Small intestine (tissue), 7 donors: ENCODE measurements at regions not wholly inside any gene's neighbourhood (a gene's known extent, or its start where the extent isn't known, plus 50 kb on each side); places are given as distances from the start of the nearest gene placed in this dataset.

ENCODE experiments used
- DNase-seq, 2 donors: peaks; one replicate each; pipeline versions ENCODE4 v3.0.0 to v3.0.0-alpha.2; 2013
- FAIRE-seq: peaks from 2 replicates; lab custom pipeline; 2012; peaks lifted over from hg19 to GRCh38; lab: Jason Lieb, UNC
- H3K27ac ChIP-seq, 3 donors: one replicate each; pipeline ENCODE4 v1.5.1; 2013; ENCODE audit warnings: low read length in 2 of 3, mild to moderate bottlenecking in 2 of 3, control low read depth in 1 of 3, inconsistent platforms in 1 of 3, low read depth in 1 of 3, moderate library complexity in 1 of 3
- H3K27me3 ChIP-seq, 3 donors: one replicate each; pipeline ENCODE4 v1.6.1; 2013; ENCODE audit warnings: low read length in 3 of 3, inconsistent platforms in 1 of 3; ENCODE audit not compliant: control insufficient read depth in 3 of 3, insufficient read depth in 3 of 3
- H3K36me3 ChIP-seq, 3 donors: one replicate each; pipeline ENCODE4 v1.6.1; 2013; ENCODE audit warnings: low read length in 3 of 3, inconsistent platforms in 1 of 3, low read depth in 1 of 3, mild to moderate bottlenecking in 1 of 3, moderate library complexity in 1 of 3; ENCODE audit not compliant: control insufficient read depth in 3 of 3, insufficient read depth in 2 of 3
- H3K4me1 ChIP-seq, 3 donors: one replicate each; pipeline ENCODE4 v1.6.1; 2013; ENCODE audit warnings: low read length in 2 of 3, inconsistent platforms in 1 of 3, low read depth in 1 of 3, mild to moderate bottlenecking in 1 of 3, moderate library complexity in 1 of 3; ENCODE audit not compliant: control insufficient read depth in 3 of 3, insufficient read depth in 2 of 3
- H3K4me3 ChIP-seq, 3 donors: one replicate each; pipeline ENCODE4 v1.5.1; 2013; ENCODE audit warnings: low read length in 3 of 3, control low read depth in 1 of 3, inconsistent platforms in 1 of 3, low read depth in 1 of 3, mild to moderate bottlenecking in 1 of 3, moderate library complexity in 1 of 3
- H3K9me3 ChIP-seq, 2 donors: one replicate each; pipeline ENCODE4 v1.6.1; 2013; ENCODE audit warnings: low read depth in 1 of 2, low read length in 1 of 2; ENCODE audit not compliant: control insufficient read depth in 2 of 2, insufficient read depth in 1 of 2
- WGBS, 3 donors: extraction: QIAGEN DNeasy Blood & Tissue Kit; methylation state at CpG; one replicate each; pipeline ENCODE4 v1.1.7; 2013; 5-methylcytosine and 5-hydroxymethylcytosine counted together
- donor health status: healthy with polysubstance abuse.
- donor health status: control.
- donor health status: control.
- donor health status: Bipolar disorder and iron deficiency.
- donor health status: healthy.

GRCh38 chr6:23245572-23245971 is 676.2 kb downstream of the HDGFL1 start:
- no peak for FAIRE-seq
- Histone ChIP-seq H3K4me3 (no peak overlapping the region), H3K27me3 (no peaks in the 10 kb centered on the region), H3K27ac (no peak overlapping the region), H3K9me3 (peaks cover 0 to 6% of the 10 kb centered on the region in 2 donors), H3K36me3 (no peaks in the 10 kb centered on the region), H3K4me1 (no peaks in the 10 kb centered on the region)
- DNase-seq = no peak

GRCh38 chr6:23246896-23247295 is 677.5 kb downstream of the HDGFL1 start:
- WGBS, 3 donors = 83 to 89% (median 88%) methylated on average over 4 of the region's 4 CpGs
- FAIRE-seq = no peak

GRCh38 chr6:23250556-23250955 is 681.2 kb downstream of the HDGFL1 start:
- Histone ChIP-seq H3K4me3 (no peak overlapping the region), H3K27me3 (no peaks in the 10 kb centered on the region), H3K36me3 (no peaks in the 10 kb centered on the region), H3K27ac (no peak overlapping the region), H3K4me1 (no peaks in the 10 kb centered on the region), H3K9me3 (no peaks in the 10 kb centered on the region)
- 72 to 81% (median 81%) methylated on average over 2 of the region's 2 CpGs for WGBS, 3 donors
- FAIRE-seq = no peak
- DNase-seq = no peak

More at GRCh38 chr6:23246896-23247295, 677.5 kb downstream of the HDGFL1 start:
- Histone ChIP-seq H3K9me3 (peaks cover 0 to 6% of the 10 kb centered on the region in 2 donors), H3K27ac (no peak overlapping the region), H3K4me1 (no peaks in the 10 kb centered on the region), H3K4me3 (no peak overlapping the region), H3K27me3 (no peaks in the 10 kb centered on the region), H3K36me3 (no peaks in the 10 kb centered on the region)
- no peak for DNase-seq

GRCh38 chr6:23262864-23263263 is 693.5 kb downstream of the HDGFL1 start:
- Histone ChIP-seq H3K4me1 (no peaks in the 10 kb centered on the region), H3K27ac (no peak overlapping the region), H3K4me3 (no peak overlapping the region), H3K9me3 (peaks cover 0 to 19% of the 10 kb centered on the region in 2 donors), H3K27me3 (no peaks in the 10 kb centered on the region), H3K36me3 (no peaks in the 10 kb centered on the region)
- DNase-seq (no peak), FAIRE-seq (no peak)
- 80 to 98% (median 89%) methylated on average over 2 of the region's 2 CpGs for WGBS, 3 donors

- FAIRE-seq = no peak
- WGBS, 3 donors = 89 to 93% (median 92%) methylated on average over 7 of the region's 7 CpGs
- H3K4me3 ChIP-seq = no peak overlapping the region
Measured at GRCh38 chr6:23265270-23265669, 695.9 kb downstream of the HDGFL1 start.

GRCh38 chr6:23266536-23266935 is 697.2 kb downstream of the HDGFL1 start:
- FAIRE-seq (no peak), DNase-seq (no peak)
- Histone ChIP-seq H3K9me3 (no peaks in the 10 kb centered on the region), H3K4me1 (no peaks in the 10 kb centered on the region), H3K4me3 (no peak overlapping the region), H3K36me3 (no peaks in the 10 kb centered on the region), H3K27me3 (peaks cover 0 to 4% (median 0%) of the 10 kb centered on the region in 3 donors), H3K27ac (no peak overlapping the region)
- 90 to 91% (median 91%) methylated on average over 7 of the region's 7 CpGs for WGBS, 3 donors

More at GRCh38 chr6:23265270-23265669, 695.9 kb downstream of the HDGFL1 start:
- no peak overlapping the region for H3K27ac ChIP-seq
- H3K9me3 ChIP-seq = peaks cover 0 to 5% of the 10 kb centered on the region in 2 donors
- no peak for DNase-seq
- no peaks in the 10 kb centered on the region for H3K36me3 ChIP-seq
- H3K27me3 ChIP-seq = no peaks in the 10 kb centered on the region
- no peaks in the 10 kb centered on the region for H3K4me1 ChIP-seq

GRCh38 chr6:23267651-23268050 is 698.3 kb downstream of the HDGFL1 start:
- no peak overlapping the region for H3K4me3 ChIP-seq
- H3K4me1 ChIP-seq = no peaks in the 10 kb centered on the region
- FAIRE-seq (no peak), DNase-seq (no peak)
- no peak overlapping the region for H3K27ac ChIP-seq
- H3K36me3 ChIP-seq = no peaks in the 10 kb centered on the region
- no peaks in the 10 kb centered on the region for H3K9me3 ChIP-seq
- peaks cover 0 to 4% (median 0%) of the 10 kb centered on the region in 3 donors for H3K27me3 ChIP-seq
- 37 to 63% (median 38%) methylated on average over 2 of the region's 2 CpGs for WGBS, 3 donors

GRCh38 chr6:23268348-23268747 is 699.0 kb downstream of the HDGFL1 start:
- Histone ChIP-seq H3K36me3 (no peaks in the 10 kb centered on the region), H3K27me3 (peaks cover 0 to 4% (median 0%) of the 10 kb centered on the region in 3 donors), H3K27ac (no peak overlapping the region), H3K4me1 (no peaks in the 10 kb centered on the region), H3K9me3 (no peaks in the 10 kb centered on the region), H3K4me3 (no peak overlapping the region)
- 84 to 87% (median 85%) methylated on average over 4 of the region's 4 CpGs for WGBS, 3 donors
- no peak for FAIRE-seq
- no peak for DNase-seq

GRCh38 chr6:23269436-23269835 is 700.1 kb downstream of the HDGFL1 start:
- 80 to 82% (median 81%) methylated on average over 3 of the region's 3 CpGs for WGBS, 3 donors

More at GRCh38 chr6:23269436-23269835, 700.1 kb downstream of the HDGFL1 start:
- DNase-seq (no peak), FAIRE-seq (no peak)
- Histone ChIP-seq H3K4me3 (no peak overlapping the region), H3K9me3 (no peaks in the 10 kb centered on the region), H3K27ac (no peak overlapping the region), H3K27me3 (peaks cover 0 to 4% (median 0%) of the 10 kb centered on the region in 3 donors), H3K36me3 (no peaks in the 10 kb centered on the region), H3K4me1 (no peaks in the 10 kb centered on the region)
